ENCODE measurements at regions not wholly inside any gene's neighbourhood (a gene's known extent, or its start where the extent isn't known, plus 50 kb on each side); places are given as distances from the start of the nearest gene placed in this dataset.

- TF ChIP-seq CTCF (IDR thresholded peaks at IDR 0.05) = no peak
- H2AFZ ChIP-seq (ENCODE audit: insufficient read depth, low read depth, low read length, poor library complexity, severe bottlenecking) = no peak overlapping the region
- H3K9ac ChIP-seq (ENCODE audit: insufficient read depth, low read length, poor library complexity, severe bottlenecking) = no peak overlapping the region
- H3K4me3 ChIP-seq (replicated peaks in 1 of 3; ENCODE audit: low read depth in 2 of 3, low read length in 3 of 3) = no peak overlapping the region
- H3K27ac Mint-ChIP-seq = no peak overlapping the region
- intact Hi-C loops (cut with micrococcal nuclease) = no loop called here
- H3K27me3 Mint-ChIP-seq (ENCODE audit: low read depth in 3 of 3) = peaks cover 0 to 2% (median 1%) of the 10 kb centered on the region in 3 donors
- no peaks in the 10 kb centered on the region for H3K4me1 Mint-ChIP-seq
- H3K79me2 ChIP-seq (ENCODE audit: insufficient read depth, low read length) = no peaks in the 10 kb centered on the region
- H3K9me3 ChIP-seq (replicated peaks in 1 of 2; ENCODE audit: control insufficient read depth in 1 of 2, insufficient read depth in 1 of 2, low read length in 2 of 2) = peaks cover 0 to 3% of the 10 kb centered on the region in 2 donors
- no peaks in the 10 kb centered on the region for H3K4me1 ChIP-seq (ENCODE audit: control insufficient read depth in 1 of 2, insufficient read depth in 2 of 2, low read length in 2 of 2)
- H3K27ac ChIP-seq (ENCODE audit: low read depth in 1 of 2, low read length in 2 of 2) = no peak overlapping the region
- no peaks in the 10 kb centered on the region for H3K36me3 ChIP-seq (replicated peaks in 1 of 2; ENCODE audit: control insufficient read depth in 1 of 2, insufficient read depth in 2 of 2, low read length in 2 of 2)
- no peaks in the 10 kb centered on the region for H3K36me3 Mint-ChIP-seq
- DNase-seq = no peak
- H4K20me1 ChIP-seq (ENCODE audit: insufficient read depth, low read length) = no peaks in the 10 kb centered on the region
- H3K9me3 Mint-ChIP-seq = peaks cover 2 to 29% (median 6%) of the 10 kb centered on the region in 7 donors
- no peaks in the 10 kb centered on the region for H3K27me3 ChIP-seq (ENCODE audit: control insufficient read depth in 2 of 2, insufficient read depth in 2 of 2, low read length in 2 of 2)
- H3K4me2 ChIP-seq (replicated peaks; ENCODE audit: extremely low read depth, low read length, poor library complexity, severe bottlenecking) = no peak overlapping the region
- no peak overlapping the region for H3K4me3 Mint-ChIP-seq
Measured at GRCh38 chr13:34360702-34361101, 542.8 kb downstream of the RFC3 start.

- Histone ChIP-seq H3K4me1 (ENCODE audit: control insufficient read depth in 1 of 2, insufficient read depth in 2 of 2, low read length in 2 of 2) (no peaks in the 10 kb centered on the region), H3K27ac (ENCODE audit: low read depth in 1 of 2, low read length in 2 of 2) (no peak overlapping the region), H4K20me1 (ENCODE audit: insufficient read depth, low read length) (no peaks in the 10 kb centered on the region), H3K27me3 (ENCODE audit: control insufficient read depth in 2 of 2, insufficient read depth in 2 of 2, low read length in 2 of 2) (no peaks in the 10 kb centered on the region), H3K4me2 (replicated peaks; ENCODE audit: extremely low read depth, low read length, poor library complexity, severe bottlenecking) (no peak overlapping the region), H3K79me2 (ENCODE audit: insufficient read depth, low read length) (no peaks in the 10 kb centered on the region), H3K36me3 (replicated peaks in 1 of 2; ENCODE audit: control insufficient read depth in 1 of 2, insufficient read depth in 2 of 2, low read length in 2 of 2) (no peaks in the 10 kb centered on the region), H2AFZ (ENCODE audit: insufficient read depth, low read depth, low read length, poor library complexity, severe bottlenecking) (no peak overlapping the region), H3K9ac (ENCODE audit: insufficient read depth, low read length, poor library complexity, severe bottlenecking) (no peak overlapping the region), H3K4me3 (replicated peaks in 1 of 3; ENCODE audit: low read depth in 2 of 3, low read length in 3 of 3) (no peak overlapping the region), H3K9me3 (replicated peaks in 1 of 2; ENCODE audit: control insufficient read depth in 1 of 2, insufficient read depth in 1 of 2, low read length in 2 of 2) (peaks cover 3 to 5% of the 10 kb centered on the region in 2 donors)
- peaks cover 0 to 2% (median 1%) of the 10 kb centered on the region in 3 donors for H3K27me3 Mint-ChIP-seq (ENCODE audit: low read depth in 3 of 3)
- 56% methylated on average over 1 of the region's 4 CpGs for WGBS (ENCODE audit: insufficient coverage)
- intact Hi-C loops (cut with micrococcal nuclease) = no loop called here
- H3K36me3 Mint-ChIP-seq = no peaks in the 10 kb centered on the region
- TF ChIP-seq CTCF (IDR thresholded peaks at IDR 0.05) = no peak
- H3K4me1 Mint-ChIP-seq = no peaks in the 10 kb centered on the region
- no peak overlapping the region for H3K4me3 Mint-ChIP-seq
- DNase-seq = no peak
- H3K27ac Mint-ChIP-seq = no peak overlapping the region
- peaks cover 0 to 22% (median 3%) of the 10 kb centered on the region in 7 donors for H3K9me3 Mint-ChIP-seq
Measured at GRCh38 chr13:34361560-34361959, 543.6 kb downstream of the RFC3 start.
